Neural cell (in vitro differentiated cells): ENCODE measurements at regions not wholly inside any gene's neighbourhood (a gene's known extent, or its start where the extent isn't known, plus 50 kb on each side); places are given as distances from the start of the nearest gene placed in this dataset.

Source experiments
- CTCF ChIP-seq: fragments of 450-650 bp; IDR thresholded peaks from 2 replicates; pipeline ENCODE4 v1.5.1; 2014; ENCODE audit warnings: antibody characterized with exemption, mild to moderate bottlenecking, moderate library complexity; ENCODE audit not compliant: poor library complexity, severe bottlenecking
- EP300 ChIP-seq: fragments of 450-650 bp; conservative IDR thresholded peaks from 2 replicates; pipeline ENCODE4 v1.6.1; 2014; ENCODE audit warnings: antibody characterized with exemption, mild to moderate bottlenecking, moderate library complexity; ENCODE audit not compliant: poor library complexity, severe bottlenecking
- EZH2 ChIP-seq: fragments of 200-600, 300-800 bp; shearing (Covaris generic), sonication (generic); IDR thresholded peaks from 2 replicates; pipeline ENCODE4 v1.6.1; 2014; ENCODE audit warnings: antibody characterized with exemption, low read length, borderline replicate concordance, mild to moderate bottlenecking; ENCODE audit not compliant: insufficient read depth, poor library complexity, severe bottlenecking
- POLR2AphosphoS5 ChIP-seq: IDR thresholded peaks from 2 replicates; pipeline ENCODE4 v1.6.1; 2012
- RAD21 ChIP-seq: fragments of 450-650 bp; conservative IDR thresholded peaks from 2 replicates; pipeline ENCODE4 v1.6.1; 2014; ENCODE audit warnings: antibody characterized with exemption, mild to moderate bottlenecking, moderate library complexity
- REST ChIP-seq: IDR thresholded peaks from 2 replicates; pipeline ENCODE4 v1.6.1; 2012; ENCODE audit warnings: borderline replicate concordance

GRCh38 chr13:109625156-109625555 is 161.2 kb downstream of the IRS2 start:
- no peak for TF ChIP-seq CTCF
- TF ChIP-seq POLR2AphosphoS5 = no peak
- TF ChIP-seq EP300 = no peak
- TF ChIP-seq EZH2 = no peak
- TF ChIP-seq REST = no peak
- TF ChIP-seq RAD21 = no peak
